BE2C (cell line): ENCODE measurements at regions not wholly inside any gene's neighbourhood (a gene's known extent, or its start where the extent isn't known, plus 50 kb on each side); places are given as distances from the start of the nearest gene placed in this dataset.

Experiments used
- DNase-seq: peaks from one replicate; pipeline ENCODE4 v3.0.0-alpha.2; 2020
- H3K27me3 ChIP-seq: fragments of 250-450 bp; sonication (Bioruptor Pico); 2 replicates; pipeline ENCODE4 v1.5.1; 2020; ENCODE audit warnings: mild to moderate bottlenecking
- H3K36me3 ChIP-seq: fragments of 250-450 bp; sonication (Bioruptor Pico); 2 replicates; pipeline ENCODE4 v1.5.1; 2020; ENCODE audit warnings: mild to moderate bottlenecking
- H3K4me1 ChIP-seq: fragments of 250-450 bp; sonication (Bioruptor Pico); 2 replicates; pipeline ENCODE4 v1.5.1; 2020
- H3K4me3 ChIP-seq: 2 replicates; pipeline ENCODE4 v1.5.1; 2011; ENCODE audit warnings: low read depth, low read length
- H3K9me3 ChIP-seq: fragments of 250-450 bp; sonication (Bioruptor Pico); 2 replicates; pipeline ENCODE4 v1.5.1; 2020
- CTCF ChIP-seq: IDR thresholded peaks from 2 replicates; pipeline ENCODE4 v1.5.1; 2012; ENCODE audit warnings: mild to moderate bottlenecking, low read depth, low read length

GRCh38 chr6:51349857-51350256 is 531.2 kb downstream of the TFAP2B start:
- H3K4me1 ChIP-seq = no peaks in the 10 kb centered on the region
- no peaks in the 10 kb centered on the region for H3K36me3 ChIP-seq
- H3K27me3 ChIP-seq = no peaks in the 10 kb centered on the region
- no peak for DNase-seq
- no peak for TF ChIP-seq CTCF
- H3K4me3 ChIP-seq = no peak overlapping the region
- no peaks in the 10 kb centered on the region for H3K9me3 ChIP-seq

GRCh38 chr6:51350308-51350904 is 531.7 kb downstream of the TFAP2B start:
- no peak overlapping the region for H3K4me3 ChIP-seq
- no peak for DNase-seq
- H3K4me1 ChIP-seq = no peaks in the 10 kb centered on the region
- TF ChIP-seq CTCF = peak; percentile 46
- H3K9me3 ChIP-seq = no peaks in the 10 kb centered on the region
- H3K27me3 ChIP-seq = no peaks in the 10 kb centered on the region
- H3K36me3 ChIP-seq = no peaks in the 10 kb centered on the region

- no peak for TF ChIP-seq CTCF
- Histone ChIP-seq H3K4me3 (no peak overlapping the region), H3K9me3 (no peaks in the 10 kb centered on the region), H3K4me1 (no peaks in the 10 kb centered on the region; the same call in 1 of the 2 replicates), H3K27me3 (no peaks in the 10 kb centered on the region), H3K36me3 (no peaks in the 10 kb centered on the region)
- DNase-seq = no peak
Measured at GRCh38 chr6:51352506-51353029, 533.9 kb downstream of the TFAP2B start.

- H3K27me3 ChIP-seq = no peaks in the 10 kb centered on the region
- TF ChIP-seq CTCF = no peak
- H3K36me3 ChIP-seq = no peaks in the 10 kb centered on the region
- peaks cover 11% of the 10 kb centered on the region for H3K4me1 ChIP-seq
- no peak for DNase-seq
- no peaks in the 10 kb centered on the region for H3K9me3 ChIP-seq
- H3K4me3 ChIP-seq = no peak overlapping the region
Measured at GRCh38 chr6:51360287-51360686, 541.6 kb downstream of the TFAP2B start.

GRCh38 chr6:51365566-51365965 is 546.9 kb downstream of the TFAP2B start:
- Histone ChIP-seq H3K4me1 (peaks cover 11% of the 10 kb centered on the region), H3K36me3 (no peaks in the 10 kb centered on the region), H3K27me3 (no peaks in the 10 kb centered on the region), H3K4me3 (no peak overlapping the region), H3K9me3 (no peaks in the 10 kb centered on the region)
- DNase-seq = no peak
- no peak for TF ChIP-seq CTCF

- DNase-seq = no peak
- H3K36me3 ChIP-seq = no peaks in the 10 kb centered on the region
- H3K4me3 ChIP-seq = no peak overlapping the region
- no peaks in the 10 kb centered on the region for H3K9me3 ChIP-seq
- TF ChIP-seq CTCF = no peak
- H3K27me3 ChIP-seq = no peaks in the 10 kb centered on the region
- peaks cover 6% of the 10 kb centered on the region; the same call in 1 of the 2 replicates for H3K4me1 ChIP-seq
Measured at GRCh38 chr6:51369485-51369884, 550.8 kb downstream of the TFAP2B start.
